Stimulated activated CD4-positive, alpha-beta T cell treated with anti-CD3 and anti-CD28 coated beads, Interleukin-1b, Interleukin-23, amount 100 ng/mL, for 24 hours (primary cell): ENCODE measurements at regions not wholly inside any gene's neighbourhood (a gene's known extent, or its start where the extent isn't known, plus 50 kb on each side); places are given as distances from the start of the nearest gene placed in this dataset.

ENCODE experiments used
- DNase-seq, 4 experiments: peaks; one replicate each; pipeline ENCODE4 v3.0.0-alpha.2; 2020; ENCODE audit warnings: low read depth in 4 of 4, low spot score in 1 of 4

DNA sequence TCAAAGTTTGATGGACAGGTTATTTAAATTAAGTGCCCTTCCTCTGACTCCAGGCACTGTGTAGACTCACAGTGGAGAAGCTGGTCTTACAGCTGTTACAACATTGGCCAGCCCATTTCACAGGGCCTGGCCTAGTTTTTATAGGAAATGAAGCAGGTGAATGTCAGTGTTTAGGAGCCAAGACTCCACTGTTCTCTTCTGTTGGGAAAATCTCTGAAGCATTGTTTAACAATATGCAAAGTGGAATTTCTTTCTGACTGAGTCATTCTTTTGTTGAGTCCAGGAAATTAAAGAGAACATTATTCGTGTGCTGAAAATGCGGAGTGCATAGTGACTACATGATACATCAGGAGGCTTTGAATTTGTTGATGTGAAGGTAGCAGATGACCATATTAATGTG is 64.7 kb downstream of the ARRDC4 start:
- DNase-seq, result no peak

DNA sequence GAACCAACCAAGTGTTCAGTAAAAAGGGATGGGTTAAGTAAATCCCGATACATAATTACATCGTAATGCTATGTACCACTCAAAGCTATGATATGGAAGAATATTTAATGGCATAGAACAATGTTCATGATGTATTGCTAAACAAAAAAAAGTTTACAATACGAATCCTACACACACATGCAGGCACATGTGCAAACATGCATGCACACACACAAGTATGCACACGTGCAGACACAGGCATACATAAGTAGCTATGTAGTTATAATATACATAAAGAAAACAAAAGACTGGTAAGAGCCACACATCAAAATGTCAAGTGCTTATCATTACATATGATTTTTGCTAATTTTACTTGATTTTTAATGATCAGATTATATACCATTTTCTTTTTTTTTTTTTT is 74.2 kb downstream of the ARRDC4 start:
- no peak for DNase-seq

DNA sequence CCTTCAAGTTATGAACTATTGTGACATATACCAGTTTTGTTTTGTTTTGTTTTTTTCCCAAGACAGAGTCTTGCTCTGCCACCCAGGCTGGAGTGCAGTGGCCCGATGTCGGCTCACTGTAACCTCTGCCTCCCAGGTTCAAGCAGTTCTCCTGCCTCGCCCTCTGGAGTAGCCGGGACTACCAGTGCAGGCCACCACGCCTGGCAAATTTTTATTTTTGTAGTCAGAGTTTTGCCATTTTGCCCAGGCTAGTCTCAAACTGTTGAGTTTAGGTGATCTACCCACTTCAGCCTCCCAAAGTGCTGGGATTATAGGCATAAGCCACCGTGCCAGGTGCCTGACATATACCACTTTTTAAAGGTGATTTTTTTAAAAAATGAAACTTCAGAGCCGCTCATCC is 74.6 kb downstream of the ARRDC4 start:
- DNase-seq, result no peak

DNA sequence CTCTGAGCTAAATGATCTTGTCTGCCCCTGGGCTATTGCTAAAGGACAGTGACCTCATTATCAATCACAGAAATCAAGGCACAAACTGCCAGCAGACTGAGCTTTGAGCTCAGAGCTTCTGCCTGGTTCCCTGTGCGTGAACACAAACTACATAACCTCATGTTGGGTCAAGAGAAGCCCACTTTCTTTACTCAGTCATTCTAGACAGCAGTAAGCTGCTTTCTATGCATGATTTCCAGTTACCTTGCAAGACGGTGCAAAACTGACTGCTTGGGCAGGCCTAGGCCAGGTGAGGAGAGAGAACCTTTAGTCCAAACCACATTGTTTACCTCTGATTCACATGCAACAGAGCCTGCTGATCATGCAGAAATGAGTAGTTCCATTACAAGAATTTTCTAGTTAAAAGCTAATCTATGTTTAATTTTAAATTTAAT is 75.1 kb downstream of the ARRDC4 start:
- no peak for DNase-seq

DNA sequence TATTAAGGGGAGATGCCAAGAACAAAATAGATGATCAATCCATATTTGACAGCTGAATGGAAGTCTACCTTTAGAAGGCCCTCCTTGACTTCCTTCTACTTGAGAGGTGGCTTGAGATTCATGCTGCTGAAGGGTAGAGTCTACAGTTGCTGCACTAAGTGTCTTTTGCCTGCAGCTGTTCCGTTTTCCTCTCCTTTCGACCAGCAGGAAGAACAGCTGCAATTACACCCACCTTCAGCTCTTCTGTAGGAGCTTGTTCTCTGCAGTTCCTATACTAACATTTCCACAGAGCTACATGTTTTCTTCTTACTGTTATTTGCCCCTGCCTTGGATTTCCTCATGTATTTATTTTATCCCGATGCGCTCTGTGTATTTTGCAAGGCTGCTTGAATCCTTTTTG is 79.1 kb downstream of the ARRDC4 start:
- DNase-seq, result no peak

DNA sequence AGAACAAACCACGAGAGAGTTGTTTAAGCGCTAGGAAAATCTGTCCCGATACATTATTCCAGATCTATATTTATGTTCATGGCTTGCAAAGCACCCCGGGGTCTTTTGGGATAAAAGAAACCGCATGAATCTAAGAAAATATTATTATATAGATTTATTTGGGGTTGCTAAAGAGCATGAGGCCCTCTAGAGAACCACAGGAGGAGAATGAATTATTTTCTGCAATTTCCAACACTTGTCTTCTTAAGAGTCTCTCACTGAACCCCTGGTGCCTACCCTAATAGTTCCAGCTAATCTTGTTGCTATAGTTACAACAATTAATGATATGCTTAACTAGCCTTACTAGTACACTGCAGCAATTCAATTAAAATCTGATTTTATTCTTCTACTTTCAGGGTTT is 79.6 kb downstream of the ARRDC4 start:
- DNase-seq, result no peak

DNA sequence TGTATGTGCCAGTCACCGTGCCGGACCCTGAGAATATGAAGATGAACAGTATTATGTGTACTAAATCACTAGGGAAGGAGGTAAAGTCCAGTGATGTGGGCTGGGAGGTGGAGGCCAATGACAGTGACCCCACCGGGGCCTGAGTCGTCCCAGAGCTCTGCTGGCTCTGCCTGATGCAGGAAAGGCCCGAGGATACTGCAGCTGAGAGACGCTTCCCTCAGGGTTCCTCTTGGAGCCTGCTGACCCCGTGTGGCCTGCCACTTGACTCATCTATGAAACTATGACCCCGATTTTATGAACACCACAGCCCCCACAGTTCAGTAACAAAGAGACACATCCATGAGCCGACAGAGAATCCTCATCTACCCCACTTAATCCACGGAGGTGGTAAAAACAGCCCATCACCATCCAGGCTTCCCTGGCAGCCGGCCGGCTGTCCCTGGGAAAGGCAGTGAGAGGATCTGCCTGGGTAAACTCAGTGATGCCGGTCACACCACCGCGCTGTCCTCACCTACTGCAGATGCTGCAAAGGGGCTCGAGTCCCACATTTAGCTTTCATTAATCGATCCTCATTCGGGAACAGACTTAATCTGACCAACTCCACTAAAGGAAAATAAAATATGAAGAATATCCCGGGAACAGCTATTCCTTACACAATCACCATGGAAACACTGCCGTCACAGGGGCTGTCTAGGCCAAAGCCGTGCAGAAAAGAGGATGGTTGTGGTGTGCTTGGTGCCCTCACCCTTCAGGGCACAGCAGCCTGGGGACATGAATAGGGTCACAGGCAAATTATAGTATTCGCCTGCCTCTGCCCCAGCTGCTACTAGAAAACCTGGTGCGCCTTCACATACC is 82.9 kb downstream of the ARRDC4 start:
- DNase-seq, result no peak

DNA sequence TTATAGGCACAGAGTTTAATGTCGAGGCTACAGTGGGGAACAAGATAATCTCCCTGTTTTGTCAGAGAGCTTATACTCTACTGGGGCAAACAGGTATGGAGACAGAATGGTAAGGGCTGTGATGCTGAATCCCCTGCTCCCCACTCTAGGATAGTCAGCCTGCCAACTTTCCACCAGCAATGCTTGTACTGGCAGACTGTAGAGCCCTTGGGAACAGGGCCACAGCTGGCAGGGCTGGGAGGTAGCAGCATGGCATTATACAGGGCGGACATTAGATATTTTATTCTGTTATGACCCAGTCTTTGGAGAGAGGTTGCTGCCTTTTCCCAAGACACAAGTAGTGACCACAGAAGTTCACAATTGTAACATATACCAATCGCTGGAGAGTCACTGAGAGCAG is 91.2 kb downstream of the ARRDC4 start:
- no peak for DNase-seq

DNA sequence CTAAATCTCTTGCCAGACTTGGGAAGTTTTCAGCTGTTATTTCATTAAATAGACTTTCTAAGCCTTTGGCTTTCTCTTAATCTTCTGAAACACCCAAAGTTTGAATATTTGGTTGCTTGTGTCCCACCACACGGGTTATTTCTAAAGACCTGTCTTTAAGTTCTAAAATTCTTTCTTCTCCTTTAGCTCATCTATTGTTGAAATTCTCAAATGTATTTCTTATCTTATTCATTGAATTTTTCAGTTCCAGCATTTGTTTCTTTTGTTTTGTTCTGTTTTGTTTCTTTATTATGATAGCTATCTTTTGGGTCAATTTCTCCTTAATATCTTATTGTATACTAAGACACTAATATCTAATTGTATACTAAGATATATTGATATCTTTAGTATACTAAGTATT is 97.0 kb downstream of the ARRDC4 start:
- no peak for DNase-seq

DNA sequence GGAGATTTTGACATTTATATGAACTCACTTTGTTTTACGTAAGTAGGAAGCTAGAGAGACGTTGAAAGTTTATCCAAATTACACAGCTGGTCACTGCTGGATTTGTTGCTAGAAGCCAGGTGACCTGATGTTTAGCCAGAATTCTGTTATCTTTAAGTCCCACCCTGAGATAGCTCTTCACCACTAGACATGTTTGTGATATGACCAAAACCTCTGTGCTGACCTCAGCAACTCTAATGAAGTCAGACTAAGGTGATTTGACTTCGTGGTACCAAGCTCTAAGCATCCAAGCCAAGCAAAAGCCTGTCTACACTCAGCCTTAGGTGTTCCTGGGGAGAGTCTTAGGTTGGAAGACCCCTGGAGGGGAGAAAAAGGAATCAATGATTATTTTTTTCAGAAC is 102.4 kb downstream of the ARRDC4 start:
- no peak for DNase-seq

DNA sequence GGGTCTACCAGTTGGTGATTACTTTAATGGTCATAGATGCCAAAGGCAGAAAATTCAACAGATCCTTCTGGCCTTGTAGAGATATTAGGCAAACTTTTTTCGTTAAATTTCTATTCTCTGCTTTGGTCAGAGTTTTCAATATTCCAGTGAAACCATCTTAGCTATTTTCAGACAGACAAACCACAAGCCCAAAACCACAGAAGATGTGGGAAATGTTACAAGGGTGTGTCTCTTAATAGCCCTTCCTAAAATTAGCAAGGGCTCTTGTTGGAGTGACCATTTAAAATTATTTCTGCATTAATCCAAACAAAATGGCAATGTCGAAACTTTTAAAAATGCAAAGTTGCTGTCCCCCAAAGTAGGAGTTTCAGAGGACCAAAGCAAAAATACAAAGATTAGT is 102.8 kb downstream of the ARRDC4 start:
- no peak for DNase-seq

DNA sequence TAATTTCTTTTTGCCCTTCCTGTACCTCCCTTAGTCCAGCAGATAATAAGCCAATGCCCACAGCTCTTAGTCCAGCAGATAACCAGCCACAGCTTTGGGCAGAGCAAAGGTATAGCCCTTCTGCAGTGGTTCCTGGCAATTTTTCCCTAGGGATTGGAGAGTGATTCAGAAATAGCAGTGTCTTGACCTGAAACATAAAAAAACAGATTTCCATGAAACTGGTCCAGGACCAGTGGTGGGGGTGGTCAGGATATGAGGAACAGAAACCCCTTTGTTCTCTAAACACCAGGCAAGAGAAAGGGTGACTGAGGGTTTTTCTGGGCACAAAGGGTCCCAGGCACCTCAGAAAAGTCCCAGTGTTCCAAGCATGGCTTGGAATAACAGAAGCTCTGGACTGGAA is 103.4 kb downstream of the ARRDC4 start:
- DNase-seq, result no peak

DNA sequence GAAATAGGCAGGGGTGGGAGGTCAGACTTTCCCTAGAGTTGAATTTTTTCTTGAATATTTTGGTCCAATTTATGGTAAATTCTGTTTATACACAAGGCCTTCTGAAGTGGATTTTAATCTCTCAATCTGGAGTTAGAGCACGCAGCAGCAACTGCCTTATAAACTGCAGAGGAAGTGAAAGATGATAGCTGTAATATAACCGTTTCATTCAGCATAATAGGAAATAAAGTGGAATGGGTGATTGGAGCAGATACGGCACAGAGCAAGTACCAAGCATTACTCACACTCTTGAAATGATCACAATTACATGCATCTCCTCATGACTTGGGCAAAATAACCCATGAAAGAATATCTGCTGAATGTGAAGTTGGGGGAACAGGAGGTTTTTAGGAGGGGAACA is 106.8 kb downstream of the ARRDC4 start:
- no peak for DNase-seq

DNA sequence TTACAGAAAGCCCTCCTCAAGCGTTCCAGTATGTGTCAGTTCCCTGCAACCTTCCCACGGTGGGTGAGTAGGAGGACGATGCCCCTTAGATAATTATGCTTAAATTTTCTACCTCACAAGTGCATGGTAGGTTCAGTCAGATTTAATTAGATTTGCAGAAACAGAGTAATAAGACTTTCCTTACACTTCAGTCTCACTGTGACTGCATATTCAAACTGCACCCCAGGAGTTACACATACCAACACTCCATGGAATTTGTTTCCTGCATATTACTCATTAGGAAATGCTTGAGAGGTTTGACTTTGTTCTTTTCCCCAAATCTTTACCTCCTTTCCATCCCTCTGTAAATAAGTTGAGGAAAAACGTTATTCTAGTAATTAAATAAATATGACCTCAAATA is 108.8 kb downstream of the ARRDC4 start:
- DNase-seq, result no peak

DNA sequence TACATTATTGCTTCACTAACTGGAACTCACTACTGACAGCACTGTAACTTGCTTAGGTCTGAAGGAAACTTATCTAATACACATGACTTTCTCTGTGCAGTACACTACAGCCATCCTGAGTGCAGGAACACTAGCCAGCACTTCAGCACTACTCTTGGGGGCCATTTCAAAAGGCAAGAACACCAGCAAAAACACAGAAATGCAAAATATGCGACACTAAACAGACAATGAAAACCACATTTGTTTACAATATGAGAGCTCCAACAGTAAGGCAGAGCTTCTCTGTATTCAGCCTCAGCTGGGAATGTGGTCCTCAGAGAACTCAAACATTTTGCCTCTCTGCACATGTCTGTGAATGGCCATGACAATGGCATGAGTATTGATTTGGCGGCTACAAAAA is 109.6 kb downstream of the ARRDC4 start:
- no peak for DNase-seq

DNA sequence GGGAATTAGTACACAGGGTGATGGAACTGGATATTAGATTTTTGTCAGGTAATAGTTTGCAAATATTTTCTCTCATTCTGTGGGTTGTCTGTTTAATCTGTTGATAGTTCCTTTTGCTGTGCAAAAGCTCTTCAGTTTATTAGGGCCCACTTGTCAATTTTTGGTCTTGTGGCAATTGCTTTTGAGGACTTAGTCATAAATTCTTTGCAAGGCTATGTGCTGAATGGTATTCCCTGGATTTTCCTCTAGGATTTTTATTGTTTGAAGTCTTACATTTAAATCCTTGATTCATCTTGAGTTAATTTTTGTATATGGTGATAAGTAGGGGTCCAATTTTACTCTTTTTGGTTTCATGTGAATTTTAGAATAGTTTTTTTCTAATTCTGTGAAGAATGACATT is 111.3 kb downstream of the ARRDC4 start:
- no peak for DNase-seq

DNA sequence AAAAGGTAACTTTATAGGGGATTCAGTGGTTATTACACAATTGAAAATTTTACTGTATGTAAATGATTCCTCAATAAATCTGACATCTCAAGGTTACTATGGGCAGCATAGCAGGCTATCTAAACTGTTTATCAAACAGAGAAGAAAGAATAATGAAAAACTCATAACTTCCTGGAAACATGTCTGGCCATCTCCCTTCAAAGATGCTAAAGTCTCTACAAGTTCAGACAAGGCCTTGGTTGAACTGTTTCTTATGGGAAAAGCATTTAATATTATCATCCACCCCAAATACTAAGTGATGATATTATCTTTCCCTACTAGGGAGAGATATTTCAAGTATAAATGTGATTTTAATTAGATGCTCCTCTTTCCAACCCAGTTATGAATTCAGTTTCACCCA is 114.9 kb downstream of the ARRDC4 start:
- DNase-seq, result no peak

DNA sequence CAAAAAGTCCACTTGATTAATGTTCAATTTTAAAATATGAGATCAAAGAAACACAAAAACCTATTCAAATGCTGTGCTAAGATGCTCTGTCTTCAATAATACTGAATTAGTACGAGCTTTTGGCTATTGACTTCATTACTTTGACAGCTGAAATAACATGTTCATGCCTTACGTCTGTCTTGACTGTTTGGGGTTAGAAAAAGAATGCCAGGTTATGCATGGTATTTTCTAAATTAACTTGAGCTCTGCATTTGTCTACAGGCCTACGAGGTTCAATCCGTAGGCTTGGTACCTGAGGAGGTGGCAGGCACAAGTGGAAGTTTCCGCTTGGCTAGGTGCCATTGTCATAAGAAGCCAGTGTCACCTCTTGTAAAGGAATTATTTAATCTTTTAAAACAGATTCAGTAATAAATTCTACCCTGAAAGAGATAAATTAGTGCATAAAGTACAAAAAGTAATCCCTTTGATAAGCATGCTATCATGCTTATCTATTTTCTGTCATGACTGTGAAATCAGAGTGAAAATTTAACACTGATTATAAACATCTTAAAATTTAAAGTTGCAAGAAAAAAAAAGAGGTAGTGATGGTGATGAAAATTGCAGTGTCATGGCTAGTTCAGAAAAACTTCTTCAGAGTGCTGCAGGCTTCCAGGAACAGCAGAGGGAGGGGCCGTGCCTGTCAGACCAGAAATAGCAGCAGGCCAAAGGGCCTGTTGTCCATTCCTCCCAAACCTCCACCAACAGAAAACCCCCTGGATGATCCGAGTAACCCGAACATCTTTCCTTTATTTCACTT is 115.7 kb downstream of the ARRDC4 start:
- no peak for DNase-seq

DNA sequence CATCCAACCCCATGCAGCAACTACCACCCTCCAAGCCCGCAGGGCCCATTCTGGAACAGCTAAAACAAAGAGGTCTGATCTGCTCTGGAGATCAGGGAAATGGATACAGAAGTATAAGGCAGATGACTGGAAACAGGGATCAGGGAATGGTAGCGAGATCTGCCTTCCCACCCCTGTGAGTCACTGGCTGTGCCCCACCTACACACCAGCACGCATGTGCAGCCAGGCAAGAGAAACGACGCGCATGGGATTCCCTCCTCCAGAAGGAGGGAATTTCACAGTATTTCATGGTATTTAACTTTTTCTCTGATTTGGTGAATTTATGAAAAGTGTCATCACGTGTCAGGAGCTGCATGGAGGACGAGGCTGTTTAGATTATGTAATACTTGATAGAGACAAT is 116.7 kb downstream of the ARRDC4 start:
- no peak for DNase-seq

DNA sequence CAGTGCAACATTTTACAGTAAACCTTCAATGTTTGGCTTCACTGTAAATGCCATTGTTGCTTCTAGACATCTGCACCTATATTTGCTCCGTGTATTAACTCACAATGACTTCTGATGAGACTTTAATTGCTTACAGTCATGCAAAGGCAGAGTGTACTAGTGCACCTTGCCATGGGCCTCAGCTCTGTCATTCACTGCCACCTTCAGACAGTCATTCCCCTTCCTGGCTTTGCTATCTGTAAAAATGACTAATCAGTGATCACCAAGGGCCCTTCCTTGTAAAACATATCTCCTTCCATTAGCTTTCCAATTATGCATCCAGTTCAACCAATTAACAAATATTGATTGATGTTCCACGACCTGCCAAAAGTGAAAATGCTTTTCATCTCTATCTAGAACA is 120.3 kb downstream of the ARRDC4 start:
- DNase-seq, result no peak

DNA sequence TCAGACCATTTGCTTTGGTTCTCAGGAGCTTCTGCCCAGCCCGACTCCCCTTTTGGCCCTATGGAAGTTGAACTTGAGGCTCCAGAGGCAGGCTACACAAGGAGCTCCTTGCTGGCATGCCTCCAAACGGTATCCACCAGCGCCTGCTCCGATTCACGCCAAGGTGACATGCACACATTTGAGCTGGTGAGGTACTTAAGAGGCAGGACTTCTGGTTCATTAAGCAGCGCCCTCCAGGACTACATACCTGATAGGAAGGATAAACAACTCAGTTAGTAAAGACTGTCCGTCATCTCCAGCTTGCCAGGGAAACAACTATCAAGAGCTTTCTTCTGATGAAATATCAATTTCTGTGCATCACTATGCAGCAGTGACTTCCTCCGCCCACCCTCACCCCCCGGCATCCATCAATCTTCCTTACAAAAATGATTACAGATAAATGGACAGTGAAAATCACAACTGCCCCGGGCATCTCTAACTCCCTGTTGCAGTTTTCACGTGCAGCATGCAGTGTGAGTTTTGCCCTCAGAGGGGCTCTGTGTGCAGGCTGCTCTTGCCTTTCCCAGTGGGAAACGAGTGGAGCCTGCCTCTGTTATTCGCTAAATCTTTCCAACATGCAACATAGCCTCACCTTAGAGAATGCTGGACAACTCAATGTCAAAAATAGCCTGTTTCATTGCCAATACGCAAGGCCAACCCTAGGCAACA is 122.9 kb downstream of the ARRDC4 start:
- DNase-seq, result no peak
